ENCODE measurements at regions not wholly inside any gene's neighbourhood (a gene's known extent, or its start where the extent isn't known, plus 50 kb on each side); places are given as distances from the start of the nearest gene placed in this dataset.
A peak's percentile ranks its signal among the peaks of the same experiment; 100 is the strongest.
"Not testable (repeated sequence)": the region's sequence is repeated elsewhere in the genome, so short reads cannot be mapped to it uniquely, and the experiment has no call there.

DNA sequence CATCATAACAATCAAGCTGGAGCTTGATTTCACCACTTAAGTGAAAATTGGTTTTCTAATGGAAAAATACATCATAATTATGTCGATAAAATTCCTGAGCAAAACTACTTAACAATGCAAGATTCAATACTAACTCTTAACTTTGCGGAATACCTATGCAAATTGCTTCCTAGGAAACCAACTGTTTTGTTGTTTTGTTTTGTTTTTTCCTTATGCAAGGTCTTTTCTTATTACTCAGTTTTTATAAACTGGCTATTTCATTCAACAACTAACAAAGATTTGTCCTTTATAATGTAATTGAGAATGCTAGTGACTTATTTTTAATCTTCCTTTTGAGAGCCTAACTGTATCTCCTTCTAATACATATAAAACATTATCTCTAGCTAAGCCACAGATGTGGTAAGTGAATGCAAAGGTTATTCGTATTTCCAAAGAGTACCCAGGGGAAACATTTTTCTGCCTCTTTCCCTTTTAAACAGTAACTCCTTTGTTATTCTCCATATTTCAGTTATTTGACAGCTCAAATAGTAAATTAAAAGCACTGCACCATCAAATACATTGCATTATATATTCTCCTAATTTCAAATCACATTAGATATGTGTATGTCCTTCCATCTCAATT, 609.4 kb downstream of the SLCO4C1 start:
- DNase-seq (no peak), ATAC-seq (no peak)
- intact Hi-C loops (cut with DNase I, micrococcal nuclease): no loop called here

- DNase-seq: no peak
- no peak for ATAC-seq
Measured at GRCh38 chr5:101679816-101680215, 616.3 kb downstream of the SLCO4C1 start.

DNA sequence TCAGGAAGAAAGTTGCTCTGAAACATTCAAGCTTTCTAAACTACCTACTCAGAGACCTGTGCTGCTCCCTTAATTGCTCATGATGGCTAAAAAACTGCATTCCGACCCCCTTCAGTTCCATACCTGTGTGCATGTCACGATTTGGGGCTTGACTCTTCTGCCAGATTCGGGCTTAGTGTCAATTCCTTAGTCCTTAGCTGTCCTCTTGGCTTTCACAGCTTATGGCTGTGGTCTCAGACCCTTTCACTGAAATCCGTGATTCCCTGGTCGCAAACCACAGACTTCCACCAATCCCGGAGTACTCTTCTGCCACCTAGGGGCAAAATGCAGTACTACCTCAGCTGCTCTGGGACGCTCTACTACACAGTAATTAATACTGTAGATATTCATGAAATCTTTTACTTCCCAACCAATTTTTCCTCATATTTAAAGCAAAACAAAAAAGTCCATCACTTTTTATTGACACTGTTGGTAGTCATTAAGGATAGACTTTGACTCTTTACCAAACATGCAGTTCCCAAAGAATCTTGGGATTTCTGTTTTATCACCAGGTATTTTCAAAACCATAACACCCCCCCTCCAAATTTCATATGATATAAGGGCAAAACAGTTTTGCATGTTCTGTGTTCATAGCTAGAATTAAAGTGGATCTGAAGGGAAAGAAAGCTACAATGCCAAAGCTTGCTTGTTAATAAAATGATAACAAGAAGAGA, 617.4 kb downstream of the SLCO4C1 start:
- DNase-seq: peak in 1 of 2 donors; percentile 54
- intact Hi-C loops (cut with DNase I, micrococcal nuclease): no loop called here
- ATAC-seq: peak; percentile 62

More at GRCh38 chr5:101679816-101680215, 616.3 kb downstream of the SLCO4C1 start:
- intact Hi-C loops (cut with DNase I, micrococcal nuclease): no loop called here

GRCh38 chr5:101677961-101678360, 618.1 kb downstream of the SLCO4C1 start:
- DNase-seq: no peak
- ATAC-seq: no peak
- intact Hi-C loops (cut with DNase I, micrococcal nuclease): no loop called here

DNA sequence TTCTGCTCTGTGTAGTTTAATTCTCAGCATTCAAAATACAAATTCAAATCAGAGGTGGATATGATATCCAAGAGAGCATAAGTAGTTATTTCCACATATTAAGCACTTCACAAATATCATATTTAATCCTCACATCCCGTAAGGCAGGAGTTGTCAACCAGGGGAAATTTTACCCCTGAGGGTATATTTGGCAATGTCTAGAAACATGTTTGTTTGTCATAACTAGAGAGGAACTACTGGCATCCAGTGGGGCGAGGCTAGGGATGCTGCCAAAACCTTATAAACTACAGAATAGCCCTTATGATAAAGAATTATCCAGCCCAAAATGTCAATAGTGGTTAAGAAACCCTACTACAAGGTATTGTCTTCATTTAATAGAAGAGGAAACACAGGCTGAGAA, 619.4 kb downstream of the SLCO4C1 start:
- DNase-seq (no peak), ATAC-seq (no peak)
- intact Hi-C loops (cut with DNase I, micrococcal nuclease): no loop called here

- DNase-seq: no peak
- ATAC-seq: no peak
- intact Hi-C loops (cut with DNase I, micrococcal nuclease): no loop called here
Measured at GRCh38 chr5:101675510-101676219, 620.4 kb downstream of the SLCO4C1 start.

GRCh38 chr5:101673120-101673519, 623.0 kb downstream of the SLCO4C1 start:
- no peak for ATAC-seq
- intact Hi-C loops (cut with DNase I, micrococcal nuclease): no loop called here
- DNase-seq: no peak

DNA sequence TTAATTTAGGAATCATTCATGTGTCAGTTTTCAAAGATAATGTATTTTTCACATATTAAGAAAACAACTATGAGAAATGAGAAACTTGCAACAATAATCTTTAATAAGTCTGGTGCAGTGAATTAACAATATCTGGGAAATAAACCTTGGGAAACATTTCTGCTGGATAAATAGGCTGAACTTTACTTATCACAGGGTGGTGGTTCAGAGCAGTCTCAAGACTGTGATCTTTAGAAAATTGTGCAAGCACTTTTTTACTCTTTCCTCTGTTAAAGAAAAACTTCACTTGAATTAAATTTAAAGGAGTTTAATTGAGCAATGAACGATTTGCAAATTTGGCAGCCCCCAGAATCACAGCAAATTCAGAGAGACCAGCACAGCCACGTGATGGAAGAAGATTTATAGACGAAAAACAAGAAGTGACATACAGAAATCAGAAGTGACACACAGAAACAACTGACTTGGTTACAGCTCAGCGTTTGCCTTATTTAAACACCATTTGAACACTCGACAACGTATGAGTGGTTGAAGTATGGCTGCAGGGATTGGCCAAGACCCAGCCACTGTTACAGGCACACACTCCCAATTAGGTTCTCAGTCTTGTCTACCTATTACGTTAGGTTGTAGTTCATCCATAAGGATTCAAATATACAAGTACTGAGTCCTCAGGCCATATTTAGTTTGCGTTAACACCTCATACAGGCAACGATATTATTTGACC, 631.9 kb downstream of the SLCO4C1 start:
- ATAC-seq (no peak), DNase-seq (no peak)
- intact Hi-C loops (cut with DNase I, micrococcal nuclease): no loop called here

DNA sequence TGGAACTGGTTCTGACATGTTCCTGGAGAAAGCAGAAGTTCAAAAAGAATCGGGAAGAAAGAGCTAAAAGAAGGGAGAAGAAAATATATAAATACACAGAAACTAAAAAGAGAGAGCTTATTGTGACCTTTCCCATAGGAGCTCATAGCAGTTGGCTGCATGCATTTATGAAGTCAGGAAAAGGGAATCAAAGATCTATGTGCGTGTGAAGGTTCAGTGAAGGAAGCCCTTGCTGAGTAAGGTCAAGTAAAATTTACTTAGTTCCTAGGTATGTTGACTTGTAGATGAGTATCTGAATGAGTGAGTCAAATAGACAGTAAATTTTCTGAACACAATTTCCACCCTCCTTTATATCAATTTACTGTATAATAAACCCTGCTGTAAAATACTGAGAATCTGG, 632.5 kb downstream of the SLCO4C1 start:
- intact Hi-C loops (cut with DNase I, micrococcal nuclease): no loop called here
- DNase-seq: no peak
- ATAC-seq: no peak

GRCh38 chr5:101662263-101662662, 633.8 kb downstream of the SLCO4C1 start:
- no peak for ATAC-seq
- DNase-seq: no peak
- intact Hi-C loops (cut with DNase I, micrococcal nuclease): no loop called here

GRCh38 chr5:101658433-101658832, 637.7 kb downstream of the SLCO4C1 start:
- ATAC-seq: no peak
- intact Hi-C loops (cut with DNase I, micrococcal nuclease): no loop called here
- no peak for DNase-seq

- intact Hi-C loops (cut with DNase I, micrococcal nuclease): no loop called here
- DNase-seq (no peak), ATAC-seq (no peak)
Measured at GRCh38 chr5:101653996-101654395, 642.1 kb downstream of the SLCO4C1 start.

GRCh38 chr5:101647861-101648260, 648.2 kb downstream of the SLCO4C1 start:
- ATAC-seq: no peak
- intact Hi-C loops (cut with DNase I, micrococcal nuclease): no loop called here
- DNase-seq: no peak

- no peak for ATAC-seq
- intact Hi-C loops (cut with DNase I, micrococcal nuclease): no loop called here
- no peak for DNase-seq
Measured at GRCh38 chr5:101643794-101644193, 652.3 kb downstream of the SLCO4C1 start.

GRCh38 chr5:101637599-101637998, 658.5 kb downstream of the SLCO4C1 start:
- intact Hi-C loops (cut with DNase I, micrococcal nuclease): no loop called here
- ATAC-seq (no peak), DNase-seq (no peak)

DNA sequence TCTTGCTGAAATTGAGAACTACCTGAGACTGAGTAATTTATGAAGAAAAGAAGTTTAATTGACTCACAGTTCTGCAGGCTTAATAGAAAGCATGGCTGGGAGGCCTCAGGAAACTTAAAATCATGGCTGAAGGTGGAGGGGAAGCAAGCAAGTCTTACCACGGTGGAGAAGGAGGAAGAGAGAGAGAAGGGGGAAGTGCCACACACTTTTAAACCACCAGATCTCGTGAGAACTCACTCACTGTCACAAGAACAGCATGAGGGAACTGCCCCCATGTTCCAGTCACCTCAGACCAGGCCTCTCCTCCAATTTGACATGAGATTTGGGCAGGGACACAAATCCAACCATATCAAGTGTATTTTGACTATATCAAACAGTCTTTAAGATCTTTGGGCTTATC, 668.3 kb downstream of the SLCO4C1 start:
- intact Hi-C loops (cut with DNase I, micrococcal nuclease); DNase-seq; ATAC-seq: not testable (repeated sequence)

DNA sequence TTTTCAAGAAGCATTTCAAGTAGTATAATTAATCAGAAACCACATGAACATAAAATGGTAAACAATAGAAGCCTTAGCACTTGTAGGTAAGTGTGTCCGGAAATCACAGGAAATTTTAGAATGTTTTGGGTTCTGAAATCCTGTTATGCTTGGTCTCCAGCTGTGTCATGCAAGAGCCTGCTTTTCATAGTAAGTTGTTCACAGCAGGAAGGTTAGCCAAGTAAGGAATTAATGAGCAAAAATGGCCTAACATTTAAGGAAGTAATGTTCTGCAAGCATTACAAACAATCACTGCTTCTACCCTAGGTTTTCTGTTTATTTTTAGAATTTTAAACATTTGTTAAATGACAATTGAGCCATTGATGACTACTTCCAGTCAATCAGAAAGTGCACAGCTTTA, 669.5 kb downstream of the SLCO4C1 start:
- ATAC-seq (no peak), DNase-seq (no peak)
- intact Hi-C loops (cut with DNase I, micrococcal nuclease): no loop called here

DNA sequence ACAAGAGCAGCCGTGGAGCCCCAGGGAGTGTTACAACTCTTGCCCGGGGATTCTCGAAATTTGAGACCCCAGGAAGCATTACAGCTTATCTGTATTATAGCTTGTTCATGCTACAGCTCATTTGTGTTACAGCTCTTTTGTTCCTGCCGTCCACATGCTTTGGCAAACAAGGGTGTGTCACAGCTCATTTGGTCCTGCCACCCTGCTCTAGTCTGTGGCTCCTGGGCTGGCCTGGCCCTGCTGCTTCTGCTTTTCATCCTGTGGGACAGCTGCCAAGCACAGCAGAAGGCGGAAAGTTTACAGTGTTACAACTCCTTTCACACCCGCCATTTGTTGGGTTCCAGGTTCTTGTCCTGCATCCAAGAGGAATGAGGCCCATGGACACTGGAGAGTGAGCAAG, 685.0 kb downstream of the SLCO4C1 start:
- ATAC-seq (peak; percentile 34), DNase-seq (peak in 1 of 2 donors; percentile 9)

GRCh38 chr5:101608322-101608721, 687.8 kb downstream of the SLCO4C1 start:
- DNase-seq: no peak
- intact Hi-C loops (cut with DNase I, micrococcal nuclease): no loop called here
- no peak for ATAC-seq

More for the DNA sequence above, 685.0 kb downstream of the SLCO4C1 start:
- intact Hi-C loops (cut with DNase I, micrococcal nuclease): no loop called here

DNA sequence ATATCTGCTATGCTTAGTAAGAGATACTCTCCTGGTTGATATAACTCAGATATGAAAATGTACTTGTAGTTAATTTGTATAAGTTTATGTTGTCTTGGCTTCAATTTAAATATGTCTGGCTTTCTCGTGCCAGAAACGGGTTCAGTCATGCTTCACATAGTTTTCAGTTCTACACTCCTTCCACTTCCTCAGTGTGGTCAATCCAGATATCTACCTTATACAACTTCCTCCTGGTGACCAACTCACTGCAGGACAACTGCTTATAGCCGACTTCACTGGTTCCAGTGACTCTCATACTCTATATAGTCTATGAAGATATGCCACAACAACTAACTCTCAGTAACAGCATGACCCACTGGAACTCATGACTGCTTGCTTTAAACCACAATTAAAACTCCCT, 690.4 kb downstream of the SLCO4C1 start:
- DNase-seq: no peak
- no peak for ATAC-seq
- intact Hi-C loops (cut with DNase I, micrococcal nuclease): no loop called here

All from left colon (tissue), 2 donors.